Pancreas (tissue), 10 donors: ENCODE measurements at regions not wholly inside any gene's neighbourhood (a gene's known extent, or its start where the extent isn't known, plus 50 kb on each side); places are given as distances from the start of the nearest gene placed in this dataset.
"Not testable (repeated sequence)": the region's sequence is repeated elsewhere in the genome, so short reads cannot be mapped to it uniquely, and the experiment has no call there.

ENCODE experiments used
- ATAC-seq, 4 donors: fragments of 200-7000 bp; cut with Tn5 transposase; one replicate each; pipeline versions ENCODE4 v1.8.0 to v1.9.1; 2020; ENCODE audit warnings: mild to moderate bottlenecking in 4 of 4, moderate library complexity in 4 of 4
- DNase-seq, 6 donors: peaks; one replicate each; pipeline ENCODE4 v3.0.0-alpha.2; 2020
- FAIRE-seq: peaks from 2 replicates; lab custom pipeline; 2012; peaks lifted over from hg19 to GRCh38; lab: Jason Lieb, UNC
- H3K27ac ChIP-seq, 4 donors: fragments of 200-600 bp; sonication (generic); 1 replicate in 3 of 4; 2 replicates in 1 of 4; pipeline versions ENCODE4 v1.5.0 to v1.8.0; 2020
- H3K27me3 ChIP-seq, 4 donors: fragments of 200-600 bp; one replicate each; pipeline ENCODE4 v1.8.0; 2021
- H3K36me3 ChIP-seq, 3 donors: fragments of 200-600 bp; sonication (generic) in 1 of 3; one replicate each; pipeline versions ENCODE4 v1.5.0 to v1.8.0; 2020 to 2021
- H3K4me1 ChIP-seq, 3 donors: fragments of 200-600 bp; one replicate each; pipeline ENCODE4 v1.8.0; 2021
- H3K4me3 ChIP-seq, 4 donors: fragments of 200-600 bp; sonication (generic) in 2 of 4; one replicate each; pipeline versions ENCODE4 v1.5.0 to v1.8.0; 2020 to 2021
- H3K9me3 ChIP-seq, 4 donors: fragments of 200-600 bp; one replicate each; pipeline ENCODE4 v1.8.0; 2021
- CTCF ChIP-seq, 4 donors: fragments of 200-600 bp; sonication (generic) in 3 of 4; IDR thresholded peaks; one replicate each; pipeline versions ENCODE4 v1.5.0 to v1.8.0; 2021; ENCODE audit warnings: antibody characterized with exemption in 4 of 4
- WGBS, 2 donors: extraction: QIAGEN DNeasy Blood & Tissue Kit; methylation state at CpG; one replicate each; pipeline ENCODE4 v1.1.7; 2013; 5-methylcytosine and 5-hydroxymethylcytosine counted together
- intact Hi-C, 3 donors: fragments of 100-400 bp; cut with DNase I; formaldehyde crosslinking; loops; one replicate each; pipeline versions ENCODE4 v1.11.1 to v1.14.2; 2022
- donor health status: healthy with polysubstance abuse.
- donor health status: DM: no; HTN: no; CAD: no; lungs with moderate emphysema.
- donor health status: DM: no; HTN: no; CAD: no.
- donor health status: control.
- donor health status: control.
- donor health status: Bipolar disorder and iron deficiency.
- donor health status: DM: yes; HTN: yes; CAD: no.
- donor health status: DM: no; HTN: no; CAD: no.
- donor health status: DM: no; HTN: no; CAD: no.
- donor health status: DM: yes; HTN: yes; CAD: no.

DNA sequence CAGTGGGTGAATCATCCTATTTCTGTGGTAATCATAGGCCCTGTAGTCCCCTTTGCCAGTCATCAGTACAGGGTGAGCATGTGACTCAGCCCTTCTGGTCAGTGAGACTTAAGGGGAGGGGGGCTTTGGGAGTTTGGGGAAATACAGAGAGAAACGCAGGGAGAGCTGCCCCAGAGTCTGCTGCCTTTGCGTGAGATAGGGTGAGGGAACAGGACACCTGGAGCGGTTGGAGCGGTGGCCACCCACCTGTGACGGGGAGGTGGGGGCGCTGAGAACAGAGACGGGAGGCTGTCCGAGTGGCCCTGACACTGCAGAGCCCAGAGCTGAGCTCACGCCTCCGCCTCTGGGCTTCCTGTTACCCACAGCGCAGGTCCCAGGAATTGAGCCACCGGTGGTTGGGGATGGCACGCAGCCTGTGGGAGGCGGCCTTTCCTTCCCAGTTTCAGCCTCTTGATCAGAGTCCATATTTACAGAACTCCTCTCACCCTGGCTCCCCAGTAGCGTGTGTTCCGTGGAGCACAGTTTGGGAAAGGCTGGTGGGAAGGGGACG, 92.0 kb upstream of the ERCC6L2 start:
- ATAC-seq (no peak), FAIRE-seq (no peak), DNase-seq (no peak)
- intact Hi-C loops: no loop called here
- WGBS, 2 donors: 74 to 89% methylated on average over 17 of the region's 17 CpGs
- Histone ChIP-seq H3K9me3 (no peaks in the 10 kb centered on the region), H3K4me3 (no peak overlapping the region), H3K4me1 (no peaks in the 10 kb centered on the region), H3K27me3 (no peaks in the 10 kb centered on the region), H3K27ac (no peak overlapping the region), H3K36me3 (no peaks in the 10 kb centered on the region)
- TF ChIP-seq CTCF (IDR thresholded peaks at IDR 0.05): no peak

DNA sequence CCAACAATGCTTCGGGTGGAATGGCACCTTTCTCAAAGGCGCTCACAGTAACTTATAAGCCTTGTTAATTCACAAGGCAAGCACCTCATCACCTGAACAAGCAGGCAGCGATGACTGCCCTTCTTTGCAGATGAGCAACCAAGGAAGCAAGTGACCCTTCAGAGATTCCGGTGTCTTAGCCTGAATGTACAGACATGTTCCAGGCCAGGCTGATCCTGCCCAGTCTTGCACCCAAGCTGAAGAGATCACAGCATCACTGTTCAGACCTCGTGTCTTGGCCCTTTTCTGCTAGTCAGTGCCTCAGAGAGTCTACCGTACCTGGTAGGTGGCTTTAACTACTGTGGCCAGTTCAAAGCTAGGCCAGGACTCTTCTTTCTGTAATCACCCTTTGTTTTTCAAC, 94.7 kb upstream of the ERCC6L2 start:
- intact Hi-C loops: no loop called here
- Histone ChIP-seq H3K27ac (no peak overlapping the region), H3K9me3 (no peaks in the 10 kb centered on the region), H3K36me3 (no peaks in the 10 kb centered on the region), H3K4me1 (no peaks in the 10 kb centered on the region), H3K4me3 (no peak overlapping the region), H3K27me3 (no peaks in the 10 kb centered on the region)
- WGBS, 2 donors: 85 to 91% methylated on average over 6 of the region's 6 CpGs
- no peak for ATAC-seq
- no peak for DNase-seq
- no peak for FAIRE-seq
- no peak for TF ChIP-seq CTCF (IDR thresholded peaks at IDR 0.05)

GRCh38 chr9:95780121-95780520, 95.4 kb upstream of the ERCC6L2 start:
- FAIRE-seq: no peak
- Histone ChIP-seq H3K9me3 (no peaks in the 10 kb centered on the region), H3K27ac (no peak overlapping the region), H3K27me3 (no peaks in the 10 kb centered on the region), H3K36me3 (no peaks in the 10 kb centered on the region), H3K4me1 (no peaks in the 10 kb centered on the region), H3K4me3 (no peak overlapping the region)
- no peak for TF ChIP-seq CTCF (IDR thresholded peaks at IDR 0.05)
- ATAC-seq: no peak
- intact Hi-C loops: no loop called here
- DNase-seq: no peak
- WGBS, 2 donors: 75 to 76% methylated on average over 3 of the region's 3 CpGs

DNA sequence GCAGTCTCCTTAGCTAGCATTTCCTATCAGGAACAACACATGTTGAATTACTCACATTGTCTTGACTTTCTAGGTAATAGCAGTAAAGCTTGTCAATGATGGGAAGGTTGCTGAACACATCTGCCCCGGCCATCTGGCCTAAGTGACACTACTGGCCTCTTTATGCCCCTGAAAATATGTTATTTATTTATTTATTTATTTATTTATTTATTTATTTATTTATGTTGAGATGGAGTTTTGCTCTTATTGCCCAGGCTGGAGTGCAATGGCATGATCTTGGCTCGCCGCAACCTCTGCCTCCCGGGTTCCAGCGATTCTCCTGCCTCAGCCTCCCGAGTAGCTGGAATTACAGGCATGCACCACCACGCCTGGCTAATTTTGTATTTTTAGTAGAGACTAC, 95.9 kb upstream of the ERCC6L2 start:
- H3K36me3 ChIP-seq, H3K27ac ChIP-seq, H3K27me3 ChIP-seq, FAIRE-seq, DNase-seq, H3K4me3 ChIP-seq, intact Hi-C loops, ATAC-seq, H3K9me3 ChIP-seq, H3K4me1 ChIP-seq: not testable (repeated sequence)
- 93 to 99% methylated on average over 7 of the region's 7 CpGs for WGBS, 2 donors

DNA sequence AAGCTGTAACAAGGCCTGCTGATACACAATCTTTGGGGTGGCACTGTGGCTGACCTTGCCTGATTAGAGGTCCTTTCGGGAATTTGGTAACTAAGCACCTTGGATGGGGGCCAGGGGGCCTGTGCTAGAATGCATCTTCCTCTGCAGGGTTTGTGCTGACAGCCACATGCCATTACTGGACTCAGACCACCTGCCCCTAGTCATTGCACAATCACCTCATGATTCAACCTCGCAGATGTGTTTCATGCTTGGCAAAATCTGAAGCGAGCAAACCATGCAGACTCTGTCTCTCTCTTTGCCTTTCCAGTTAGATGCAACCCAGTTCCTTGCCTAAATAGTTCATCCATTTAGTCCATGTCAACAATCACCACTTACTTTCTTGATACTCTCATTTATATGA, 96.5 kb upstream of the ERCC6L2 start:
- Histone ChIP-seq H3K36me3 (no peaks in the 10 kb centered on the region), H3K27ac (no peak overlapping the region), H3K4me3 (no peak overlapping the region), H3K9me3 (no peaks in the 10 kb centered on the region), H3K4me1 (no peaks in the 10 kb centered on the region), H3K27me3 (no peaks in the 10 kb centered on the region)
- WGBS, 2 donors: 75 to 84% methylated on average over 3 of the region's 3 CpGs
- no peak for TF ChIP-seq CTCF (IDR thresholded peaks at IDR 0.05)
- DNase-seq: no peak
- FAIRE-seq: no peak
- ATAC-seq: no peak
- intact Hi-C loops: no loop called here
